Skeletal muscle cell (primary cell): ENCODE measurements at regions not wholly inside any gene's neighbourhood (a gene's known extent, or its start where the extent isn't known, plus 50 kb on each side); places are given as distances from the start of the nearest gene placed in this dataset.

Source experiments
- DNase-seq: peaks from one replicate; pipeline ENCODE4 v3.0.0-alpha.2; 2010; ENCODE audit warnings: low read depth
- H3K4me3 ChIP-seq: 2 replicates; pipeline ENCODE4 v1.5.1; 2011; ENCODE audit warnings: low read depth, mild to moderate bottlenecking, control low read depth, low read length, moderate library complexity

- no peak overlapping the region for H3K4me3 ChIP-seq
- no peak for DNase-seq
These were observed 79.3 kb downstream of the PCTP start for GRCh38 chr17:55829995-55830612.

GRCh38 chr17:55830699-55831471 lies 80.0 kb downstream of the PCTP start:
- DNase-seq: no peak
- no peak overlapping the region for H3K4me3 ChIP-seq

- DNase-seq: no peak
- no peak overlapping the region for H3K4me3 ChIP-seq
These were observed 82.5 kb downstream of the PCTP start for GRCh38 chr17:55833306-55833705.

- no peak overlapping the region for H3K4me3 ChIP-seq
- DNase-seq: peak; percentile 2
These were observed 91.7 kb downstream of the PCTP start for GRCh38 chr17:55842405-55843158.

GRCh38 chr17:55843785-55844184 lies 92.9 kb downstream of the PCTP start:
- no peak for DNase-seq
- H3K4me3 ChIP-seq: no peak overlapping the region

GRCh38 chr17:55845385-55845784 lies 94.5 kb downstream of the PCTP start:
- peak overlapping the region; percentile 34 for H3K4me3 ChIP-seq
- DNase-seq: peak; percentile 7

- DNase-seq: no peak
- H3K4me3 ChIP-seq: no peak overlapping the region
These were observed 95.9 kb downstream of the PCTP start for GRCh38 chr17:55846745-55847144.

- H3K4me3 ChIP-seq: no peak overlapping the region
- no peak for DNase-seq
These were observed 101.9 kb downstream of the PCTP start for GRCh38 chr17:55852734-55853133.

GRCh38 chr17:55859301-55859795 lies 108.5 kb downstream of the PCTP start:
- no peak overlapping the region for H3K4me3 ChIP-seq
- no peak for DNase-seq

- H3K4me3 ChIP-seq: no peak overlapping the region
- DNase-seq: no peak
These were observed 114.4 kb downstream of the PCTP start for GRCh38 chr17:55865072-55865762.

- no peak overlapping the region for H3K4me3 ChIP-seq
- no peak for DNase-seq
These were observed 119.2 kb downstream of the PCTP start for GRCh38 chr17:55870044-55870443.

- H3K4me3 ChIP-seq: no peak overlapping the region
- DNase-seq: no peak
These were observed 121.5 kb downstream of the PCTP start for GRCh38 chr17:55872374-55872773.

- no peak for DNase-seq
- H3K4me3 ChIP-seq: no peak overlapping the region
These were observed 122.3 kb downstream of the PCTP start for GRCh38 chr17:55873017-55873758.

- no peak for DNase-seq
- no peak overlapping the region for H3K4me3 ChIP-seq
These were observed 132.3 kb downstream of the PCTP start for GRCh38 chr17:55883149-55883548.

GRCh38 chr17:55887531-55887930 lies 136.7 kb downstream of the PCTP start:
- DNase-seq: no peak
- no peak overlapping the region for H3K4me3 ChIP-seq

- DNase-seq: no peak
- H3K4me3 ChIP-seq: no peak overlapping the region
These were observed 138.4 kb downstream of the PCTP start for GRCh38 chr17:55889271-55889670.

- H3K4me3 ChIP-seq: no peak overlapping the region
- no peak for DNase-seq
These were observed 144.4 kb downstream of the PCTP start for GRCh38 chr17:55895112-55895759.

GRCh38 chr17:55897301-55897700 lies 146.4 kb downstream of the PCTP start:
- DNase-seq: no peak
- H3K4me3 ChIP-seq: no peak overlapping the region

- no peak for DNase-seq
- no peak overlapping the region for H3K4me3 ChIP-seq
These were observed 147.3 kb downstream of the PCTP start for GRCh38 chr17:55898195-55898594.
